HG03095 (cell line): ENCODE measurements at regions not wholly inside any gene's neighbourhood (a gene's known extent, or its start where the extent isn't known, plus 50 kb on each side); places are given as distances from the start of the nearest gene placed in this dataset.

Source experiments
- ATAC-seq: cut with Tn5 transposase; IDR thresholded peaks from one replicate; pipeline ENCODE4 v1.9.1; 2021; ENCODE audit warnings: moderate library complexity; ENCODE audit not compliant: unreplicated experiment

DNA sequence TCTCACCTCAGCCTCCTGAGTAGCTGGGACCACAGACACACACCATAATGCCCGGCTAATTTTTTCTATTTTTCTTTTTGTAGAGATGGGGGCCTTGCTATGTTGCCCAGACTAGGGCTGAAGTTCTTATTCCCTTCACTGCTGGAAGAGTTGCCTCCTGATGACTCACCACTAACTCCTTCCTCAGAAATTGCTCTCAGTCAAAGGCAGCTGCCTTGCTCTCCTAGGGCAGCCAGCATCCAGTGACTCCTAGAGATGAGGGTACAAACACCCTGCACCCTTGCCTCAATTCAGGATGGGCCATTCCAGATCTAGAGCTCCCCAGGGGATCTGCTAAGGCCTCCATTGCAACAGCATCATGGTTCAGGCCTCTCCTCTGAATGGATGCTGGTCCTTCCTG is 54.0 kb upstream of the RASSF8 start:
- no peak for ATAC-seq

DNA sequence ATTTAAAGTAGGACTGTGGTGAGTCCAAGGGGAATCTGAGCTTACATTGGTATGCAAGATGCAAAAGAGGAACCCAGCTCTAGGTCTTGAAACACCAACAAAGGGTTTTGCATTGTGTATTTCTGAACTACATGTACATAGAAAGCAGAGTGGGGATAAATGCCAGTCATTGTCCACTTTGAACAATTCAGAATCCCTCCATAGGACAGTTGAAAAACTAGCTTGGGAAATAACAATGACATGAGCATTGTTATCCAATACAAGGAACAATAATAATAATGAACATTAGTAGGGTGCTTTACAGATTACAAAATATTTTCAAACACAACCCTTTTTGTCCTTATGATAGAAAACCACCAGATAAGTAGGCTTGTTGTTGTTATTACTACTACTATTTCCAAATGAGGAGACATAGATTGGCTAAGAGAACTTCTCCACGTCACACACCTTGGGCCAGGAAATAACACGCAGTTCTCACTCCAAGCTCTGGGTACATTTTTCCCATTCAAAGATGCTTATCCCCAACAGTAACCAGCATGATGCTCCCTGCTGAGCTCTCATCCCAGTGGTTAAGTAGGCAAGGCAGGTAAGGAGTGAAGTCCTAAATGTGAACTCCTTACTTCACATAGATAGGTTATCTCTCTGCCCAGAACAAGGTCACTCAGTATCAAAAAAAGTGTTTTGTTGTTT is 51.7 kb upstream of the RASSF8 start:
- no peak for ATAC-seq
